ENCODE measurements at regions not wholly inside any gene's neighbourhood (a gene's known extent, or its start where the extent isn't known, plus 50 kb on each side); places are given as distances from the start of the nearest gene placed in this dataset.
"Not testable (repeated sequence)": the region's sequence is repeated elsewhere in the genome, so short reads cannot be mapped to it uniquely, and the experiment has no call there.

DNA sequence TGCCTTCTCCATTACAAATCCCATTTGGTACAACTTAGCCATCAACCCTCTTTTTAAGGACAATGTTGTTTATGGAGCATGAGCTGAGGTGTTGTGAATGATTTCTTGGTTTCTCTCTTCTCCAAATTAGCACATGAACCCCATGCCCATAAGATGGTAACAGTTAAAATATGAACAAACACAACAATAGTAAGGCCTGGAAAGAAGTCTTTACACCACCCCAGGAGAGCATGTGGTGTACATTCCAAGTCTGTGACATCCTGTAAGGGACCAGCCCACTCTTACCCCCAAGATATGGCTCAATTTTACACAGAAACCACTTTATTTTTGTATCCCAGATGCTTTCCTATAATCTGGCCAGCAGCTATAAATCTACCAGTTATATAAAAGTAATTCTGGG, 226.1 kb downstream of the COX18 start:
- intact Hi-C loops (cut with DNase I) = no loop called here
- Histone ChIP-seq H3K4me3 (no peak overlapping the region), H3K9me3 (peaks cover 0 to 24% (median 0%) of the 10 kb centered on the region in 11 donors), H3K27me3 (no peaks in the 10 kb centered on the region), H3K4me1 (peaks cover 0 to 8% (median 0%) of the 10 kb centered on the region in 9 donors), H3K36me3 (no peaks in the 10 kb centered on the region), H3K27ac (no peak overlapping the region)
- no peak for DNase-seq
- TF ChIP-seq, protein P1, sequence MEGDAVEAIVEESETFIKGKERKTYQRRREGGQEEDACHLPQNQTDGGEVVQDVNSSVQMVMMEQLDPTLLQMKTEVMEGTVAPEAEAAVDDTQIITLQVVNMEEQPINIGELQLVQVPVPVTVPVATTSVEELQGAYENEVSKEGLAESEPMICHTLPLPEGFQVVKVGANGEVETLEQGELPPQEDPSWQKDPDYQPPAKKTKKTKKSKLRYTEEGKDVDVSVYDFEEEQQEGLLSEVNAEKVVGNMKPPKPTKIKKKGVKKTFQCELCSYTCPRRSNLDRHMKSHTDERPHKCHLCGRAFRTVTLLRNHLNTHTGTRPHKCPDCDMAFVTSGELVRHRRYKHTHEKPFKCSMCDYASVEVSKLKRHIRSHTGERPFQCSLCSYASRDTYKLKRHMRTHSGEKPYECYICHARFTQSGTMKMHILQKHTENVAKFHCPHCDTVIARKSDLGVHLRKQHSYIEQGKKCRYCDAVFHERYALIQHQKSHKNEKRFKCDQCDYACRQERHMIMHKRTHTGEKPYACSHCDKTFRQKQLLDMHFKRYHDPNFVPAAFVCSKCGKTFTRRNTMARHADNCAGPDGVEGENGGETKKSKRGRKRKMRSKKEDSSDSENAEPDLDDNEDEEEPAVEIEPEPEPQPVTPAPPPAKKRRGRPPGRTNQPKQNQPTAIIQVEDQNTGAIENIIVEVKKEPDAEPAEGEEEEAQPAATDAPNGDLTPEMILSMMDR (IDR thresholded peaks at IDR 0.05) = no peak
- no peak for ATAC-seq

DNA sequence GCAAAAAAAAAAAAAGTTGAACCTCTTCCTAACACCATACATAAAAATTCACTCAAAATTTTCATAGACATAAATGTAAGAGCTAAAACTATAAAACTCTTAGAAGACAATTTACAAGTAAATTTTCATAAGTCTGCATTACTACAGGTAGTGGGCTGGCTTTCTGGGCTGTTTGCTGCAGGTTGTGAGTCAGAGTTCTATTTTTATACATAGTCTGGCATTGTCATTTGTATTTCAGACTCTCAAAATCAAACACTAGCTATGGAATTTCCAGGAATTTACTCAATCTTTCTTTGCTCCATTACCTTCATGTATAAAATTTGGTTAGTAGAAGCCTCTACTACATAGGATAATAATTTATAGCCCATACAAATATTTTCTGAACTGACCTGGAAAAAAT, 227.2 kb downstream of the COX18 start:
- TF ChIP-seq, protein P1 (IDR thresholded peaks at IDR 0.05) = no peak
- Histone ChIP-seq H3K9me3 (peaks cover 0 to 28% (median 0%) of the 10 kb centered on the region in 11 donors), H3K27me3 (no peaks in the 10 kb centered on the region), H3K4me3 (no peak overlapping the region), H3K4me1 (peaks cover 0 to 8% (median 0%) of the 10 kb centered on the region in 9 donors), H3K27ac (no peak overlapping the region), H3K36me3 (no peaks in the 10 kb centered on the region)
- DNase-seq (no peak), ATAC-seq (no peak)
- intact Hi-C loops (cut with DNase I) = no loop called here

DNA sequence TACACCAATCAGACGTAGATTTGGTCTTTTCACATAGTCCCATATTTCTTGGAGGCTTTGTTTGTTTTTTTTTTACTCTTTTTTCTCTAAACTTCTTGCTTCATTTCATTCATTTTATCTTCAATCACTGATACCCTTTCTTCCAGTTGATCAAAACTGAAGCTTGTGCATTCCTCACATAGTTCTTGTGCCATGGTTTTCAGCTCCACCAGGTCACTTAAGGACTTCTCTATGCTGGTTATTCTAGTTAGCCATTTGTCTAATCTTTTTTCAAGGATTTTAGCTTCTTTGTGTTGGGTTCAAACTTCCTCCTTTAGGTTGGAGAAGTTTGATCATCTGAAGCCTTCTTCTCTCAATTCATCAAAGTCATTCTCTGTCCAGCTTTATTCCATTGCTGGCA, 229.3 kb downstream of the COX18 start:
- H3K4me1 ChIP-seq; intact Hi-C loops (cut with DNase I); H3K27me3 ChIP-seq; ATAC-seq; H3K27ac ChIP-seq; H3K36me3 ChIP-seq; H3K4me3 ChIP-seq; DNase-seq: not testable (repeated sequence)
- 67 to 78% methylated on average over 1 of the region's 1 CpG for WGBS, 2 donors
- H3K9me3 ChIP-seq = peaks cover 0 to 49% (median 0%) of the 10 kb centered on the region in 11 donors

DNA sequence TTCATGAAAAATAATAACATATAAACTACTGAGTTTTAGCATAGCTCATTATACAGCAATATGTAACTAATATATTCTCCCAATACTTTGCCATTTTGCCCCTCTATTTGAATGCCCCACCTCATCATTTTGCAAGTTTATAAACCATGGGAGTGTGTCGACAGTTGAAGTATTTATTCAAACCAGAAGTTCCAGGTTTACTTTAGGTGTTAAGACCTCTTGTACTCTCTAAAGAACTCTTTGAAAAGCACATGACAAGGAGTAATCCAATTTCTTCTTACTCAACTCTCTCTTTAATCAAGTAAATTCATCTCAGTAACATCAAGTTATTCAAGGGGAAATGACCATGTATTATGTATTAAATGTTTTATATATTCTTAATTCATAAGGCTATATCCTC, 240.7 kb downstream of the COX18 start:
- WGBS, 2 donors = 89 to 91% methylated on average over 1 of the region's 1 CpG
- intact Hi-C loops (cut with DNase I) = no loop called here
- TF ChIP-seq, protein P1 (IDR thresholded peaks at IDR 0.05) = no peak

DNA sequence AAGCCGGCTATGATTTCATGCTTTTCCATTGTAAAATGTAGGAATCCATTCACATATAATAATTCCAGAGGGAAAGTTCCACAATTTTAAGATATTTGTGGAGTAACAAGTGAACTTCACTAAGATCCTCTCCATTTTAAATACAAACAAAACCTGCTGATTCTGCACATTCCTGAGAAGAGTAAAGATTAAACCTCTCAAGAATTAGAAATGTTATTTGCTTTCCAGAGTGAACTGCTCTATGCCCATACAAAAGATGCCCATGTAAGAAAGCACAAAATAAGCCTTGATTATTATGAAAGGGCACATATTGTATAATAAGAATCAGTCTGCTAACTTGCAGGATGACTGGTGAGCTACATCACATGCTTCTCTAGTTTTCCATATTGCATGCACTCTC, 241.5 kb downstream of the COX18 start:
- peaks cover 0 to 33% (median 4%) of the 10 kb centered on the region in 11 donors for H3K9me3 ChIP-seq
- intact Hi-C loops (cut with DNase I) = no loop called here
- 77 to 94% methylated on average over 1 of the region's 1 CpG for WGBS, 2 donors
- H3K4me3 ChIP-seq = no peak overlapping the region
- no peaks in the 10 kb centered on the region for H3K27me3 ChIP-seq
- ATAC-seq (no peak), DNase-seq (no peak)
- no peak overlapping the region for H3K27ac ChIP-seq
- no peaks in the 10 kb centered on the region for H3K4me1 ChIP-seq
- TF ChIP-seq, protein P1 (IDR thresholded peaks at IDR 0.05) = no peak
- no peaks in the 10 kb centered on the region for H3K36me3 ChIP-seq

More for the DNA sequence above, 240.7 kb downstream of the COX18 start:
- H3K9me3 ChIP-seq = peaks cover 0 to 42% (median 11%) of the 10 kb centered on the region in 11 donors
- no peaks in the 10 kb centered on the region for H3K27me3 ChIP-seq
- no peaks in the 10 kb centered on the region for H3K36me3 ChIP-seq
- no peak for DNase-seq
- H3K27ac ChIP-seq = no peak overlapping the region
- ATAC-seq = no peak
- H3K4me3 ChIP-seq = no peak overlapping the region
- H3K4me1 ChIP-seq = no peaks in the 10 kb centered on the region
